Body of pancreas (tissue), 4 donors: ENCODE measurements at regions not wholly inside any gene's neighbourhood (a gene's known extent, or its start where the extent isn't known, plus 50 kb on each side); places are given as distances from the start of the nearest gene placed in this dataset.

Experiments used
- CTCF ChIP-seq, 7 experiments: fragments of 450-650 bp in 4 of 7; fragments of 200-600 bp in 3 of 7; sonication (generic) in 3 of 7; IDR thresholded peaks; one replicate each; pipeline ENCODE4 v1.5.1; 2016 to 2019; ENCODE audit warnings: antibody characterized with exemption in 7 of 7
- POLR2A ChIP-seq, 3 donors: fragments of 450-650 bp; IDR thresholded peaks; one replicate each; pipeline ENCODE4 v1.6.1; 2016; ENCODE audit warnings: antibody characterized with exemption in 3 of 3, mild to moderate bottlenecking in 2 of 3

GRCh38 chr6:114521926-114522325 is 179.1 kb upstream of the HS3ST5 start:
- TF ChIP-seq CTCF (IDR thresholded peaks at IDR 0.05) (no peak), POLR2A (IDR thresholded peaks at IDR 0.05) (no peak)
